HG03571 (cell line): ENCODE measurements at regions not wholly inside any gene's neighbourhood (a gene's known extent, or its start where the extent isn't known, plus 50 kb on each side); places are given as distances from the start of the nearest gene placed in this dataset.

Source experiments
- ATAC-seq: cut with Tn5 transposase; IDR thresholded peaks from one replicate; pipeline ENCODE4 v1.9.1; 2021; ENCODE audit not compliant: unreplicated experiment

GRCh38 chr13:40206241-40207000, 460.0 kb downstream of the FOXO1 start:
- peak; percentile 59 for ATAC-seq

DNA sequence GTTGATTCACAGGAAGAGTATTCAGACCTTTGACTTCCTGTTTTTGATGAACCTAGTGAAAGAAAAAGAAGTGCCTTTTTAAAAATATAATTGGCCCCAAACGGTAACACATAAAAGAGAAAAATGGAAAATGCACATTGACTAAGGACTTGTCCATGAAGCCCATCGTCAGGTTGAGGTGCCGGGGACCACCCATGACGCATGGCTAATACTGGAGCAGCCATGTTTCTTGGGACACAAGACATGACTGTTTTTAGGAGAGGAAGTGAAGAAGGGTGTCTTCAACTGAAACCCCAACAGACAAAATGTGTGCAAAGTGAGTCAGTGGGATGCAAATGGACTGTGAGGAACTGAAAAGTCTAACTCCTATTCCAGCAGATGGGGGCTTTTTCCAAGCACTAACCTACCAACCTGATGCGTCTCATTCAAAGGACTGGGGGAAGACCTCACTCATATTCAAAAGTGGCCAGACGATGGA, 459.4 kb downstream of the FOXO1 start:
- ATAC-seq = peak; percentile 67

- ATAC-seq = no peak
Measured at GRCh38 chr13:40208517-40208916, 457.9 kb downstream of the FOXO1 start.

DNA sequence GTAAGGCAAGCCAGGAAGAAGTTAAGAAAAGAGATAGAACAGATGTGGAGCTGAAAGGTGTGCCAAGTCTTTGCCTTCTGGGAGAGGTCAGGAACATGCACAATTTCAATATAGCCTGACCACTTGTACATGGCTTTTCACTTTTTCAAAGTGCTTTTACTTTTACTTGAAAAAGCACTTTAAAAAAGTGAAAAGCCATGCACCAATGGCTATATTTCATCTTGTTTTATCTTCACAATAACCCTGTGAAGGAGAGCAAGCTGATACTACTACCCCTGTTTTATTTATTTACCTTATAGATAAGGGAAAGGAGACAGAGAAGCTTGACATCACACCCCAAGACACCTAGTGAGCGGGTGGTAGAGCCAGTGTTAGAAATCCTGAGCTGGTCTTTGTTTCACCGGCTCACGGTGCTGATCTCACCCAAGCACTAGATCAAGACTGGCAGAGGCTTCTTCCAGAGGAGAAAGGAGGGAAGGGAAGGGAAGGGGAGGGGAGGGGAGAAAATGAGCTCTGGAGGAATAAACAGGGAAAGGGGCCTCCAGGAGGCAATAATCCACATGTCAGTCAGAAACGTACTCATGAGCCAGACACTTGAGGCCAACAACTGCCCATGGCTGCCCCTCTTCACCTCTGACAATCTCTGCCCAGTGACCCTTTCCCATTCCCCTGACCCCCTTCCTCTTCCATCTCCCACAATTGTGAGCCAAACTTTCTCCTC, 455.4 kb downstream of the FOXO1 start:
- no peak for ATAC-seq

DNA sequence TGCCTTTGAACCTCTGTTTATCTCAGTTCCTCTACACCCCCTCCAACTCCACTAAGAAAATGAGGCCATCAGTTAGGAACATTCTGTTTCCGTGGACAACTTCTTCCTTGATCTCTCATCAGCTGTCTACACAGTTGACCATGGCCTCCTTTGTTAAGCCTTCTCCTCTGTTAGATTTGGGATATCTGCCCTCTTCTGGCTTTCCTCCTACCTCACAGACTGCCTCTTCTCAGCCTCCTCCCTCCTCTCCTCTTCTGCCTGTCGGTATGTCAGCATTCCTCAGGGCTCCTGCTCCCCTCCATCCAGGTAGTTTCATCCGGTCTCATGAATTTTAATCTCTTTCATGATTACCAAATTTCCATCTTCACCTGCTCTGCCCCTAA, 454.9 kb downstream of the FOXO1 start:
- ATAC-seq = no peak

GRCh38 chr13:40213779-40214178, 452.7 kb downstream of the FOXO1 start:
- ATAC-seq = no peak

- no peak for ATAC-seq
Measured at GRCh38 chr13:40215311-40215710, 451.1 kb downstream of the FOXO1 start.

GRCh38 chr13:40215747-40216146, 450.7 kb downstream of the FOXO1 start:
- ATAC-seq = no peak

DNA sequence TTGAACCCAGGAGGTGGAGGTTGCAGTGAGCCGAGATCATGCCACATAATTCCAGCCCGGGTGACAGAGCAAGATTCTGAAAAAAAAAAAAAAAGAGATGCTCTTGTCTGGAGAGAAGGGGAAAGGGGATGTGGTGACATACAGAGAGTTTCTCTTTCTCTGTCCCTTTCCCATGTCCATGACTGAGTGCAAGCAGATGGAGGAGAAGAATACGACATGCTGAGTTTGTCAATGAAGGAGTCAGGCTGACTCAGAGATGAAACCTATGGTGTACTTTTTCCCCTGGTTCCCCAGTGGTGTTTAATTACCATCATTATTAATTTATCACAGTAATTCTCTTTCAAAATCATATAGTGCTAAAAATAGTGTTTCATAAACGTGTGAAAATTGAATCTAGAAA, 448.8 kb downstream of the FOXO1 start:
- no peak for ATAC-seq

DNA sequence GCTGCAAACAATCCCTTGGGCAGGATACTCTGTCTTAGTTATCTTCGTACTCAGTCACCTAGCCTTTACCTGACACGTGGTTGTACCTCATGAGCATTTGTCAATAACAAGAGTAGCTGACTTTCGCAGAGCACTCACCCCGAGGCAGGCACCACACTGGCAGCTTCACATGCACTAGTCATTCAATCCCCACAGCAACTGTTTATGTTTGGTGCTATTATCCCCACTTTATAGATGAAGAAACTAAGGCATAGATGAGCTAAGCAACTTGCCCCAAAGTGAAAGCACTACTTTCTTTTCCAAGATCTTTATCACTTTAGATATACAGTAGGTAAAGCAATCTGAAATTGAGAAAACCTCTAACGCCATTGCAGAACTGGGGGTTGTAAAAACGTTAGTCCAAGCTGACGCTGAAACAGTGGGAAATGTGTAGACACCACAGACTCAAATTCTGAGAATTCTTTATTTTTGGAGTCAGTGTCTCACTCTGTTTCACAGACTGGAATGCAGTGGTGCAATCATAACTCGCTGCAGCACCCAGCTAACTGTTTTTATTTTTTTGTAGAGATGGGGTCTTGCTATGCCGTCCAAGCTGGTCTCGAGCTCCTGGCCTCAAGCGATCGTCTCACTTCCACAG, 446.0 kb downstream of the FOXO1 start:
- no peak for ATAC-seq

DNA sequence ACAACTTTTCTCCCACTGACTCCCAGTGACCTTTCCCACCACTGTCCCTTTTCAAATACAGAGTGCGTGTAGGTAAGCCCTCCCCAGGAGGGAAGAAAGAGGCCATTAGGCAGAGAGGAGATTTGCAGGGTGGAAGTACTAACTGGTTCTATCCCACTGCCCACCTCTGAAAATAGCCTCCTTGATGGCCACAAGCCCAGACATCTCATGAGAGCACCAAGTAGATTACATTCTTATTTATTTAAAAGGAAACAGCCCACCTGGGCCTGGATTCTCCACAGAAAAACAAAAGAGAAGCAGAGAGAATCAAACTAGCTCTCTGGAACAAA, 445.3 kb downstream of the FOXO1 start:
- ATAC-seq = no peak

DNA sequence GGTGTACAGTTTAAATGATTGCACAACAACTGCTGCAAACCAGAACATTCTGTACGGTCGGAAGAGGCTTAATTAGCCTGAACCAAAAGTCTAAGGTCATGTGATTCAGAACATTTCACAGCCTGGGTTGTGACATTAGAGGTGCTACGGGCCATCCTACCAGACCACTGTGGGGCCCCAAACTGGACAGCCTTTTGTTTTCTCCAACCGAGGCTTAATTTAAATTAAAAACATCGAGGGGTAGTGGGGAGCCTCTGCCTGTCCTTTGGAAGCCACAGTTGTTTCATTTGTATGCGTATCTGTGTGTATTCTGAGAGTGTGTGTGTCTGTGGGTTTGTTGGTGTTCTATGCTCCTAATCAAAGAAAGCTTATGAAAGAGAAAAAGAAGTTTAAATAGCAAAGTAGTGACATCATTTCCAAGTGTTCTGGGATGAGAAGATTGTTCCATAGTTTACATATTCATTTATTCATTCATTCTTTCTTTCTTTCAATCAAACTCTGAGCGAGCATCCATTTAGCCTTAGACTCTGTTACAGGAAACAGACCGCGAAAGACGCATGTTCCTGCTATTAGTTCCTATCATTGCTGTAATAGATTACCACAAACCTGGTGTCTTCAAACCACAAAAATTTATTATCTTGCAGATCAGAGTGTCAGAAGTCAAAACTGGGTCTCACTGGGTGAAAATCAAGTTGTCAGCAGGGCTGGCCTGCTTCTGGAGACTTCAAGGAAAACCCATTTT, 444.8 kb downstream of the FOXO1 start:
- ATAC-seq = no peak

DNA sequence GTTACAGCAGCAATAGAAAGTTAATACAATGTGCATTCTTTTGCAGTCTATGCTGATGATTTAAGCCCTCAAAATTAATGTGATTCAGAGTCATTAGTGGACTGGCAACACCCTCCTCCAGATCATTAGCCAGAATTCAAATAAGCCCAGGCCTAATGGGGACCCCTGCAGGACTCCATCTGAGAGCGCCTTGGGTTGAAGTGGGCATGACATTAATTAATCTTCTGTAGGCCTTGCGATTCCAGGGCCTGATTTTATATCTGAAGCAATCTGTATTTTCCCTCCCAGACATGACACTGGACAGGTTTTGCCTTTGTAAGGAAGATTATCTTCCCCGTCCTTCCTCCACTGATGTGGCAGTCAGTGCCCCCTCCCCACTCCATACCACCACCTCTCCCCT, 442.9 kb downstream of the FOXO1 start:
- no peak for ATAC-seq

GRCh38 chr13:40228496-40228895, 437.9 kb downstream of the FOXO1 start:
- no peak for ATAC-seq

GRCh38 chr13:40228990-40229389, 437.5 kb downstream of the FOXO1 start:
- no peak for ATAC-seq

- no peak for ATAC-seq
Measured at GRCh38 chr13:40230833-40231266, 435.6 kb downstream of the FOXO1 start.

- no peak for ATAC-seq
Measured at GRCh38 chr13:40231311-40231710, 435.1 kb downstream of the FOXO1 start.

- ATAC-seq = no peak
Measured at GRCh38 chr13:40231751-40232150, 434.7 kb downstream of the FOXO1 start.

GRCh38 chr13:40232311-40233040, 434.0 kb downstream of the FOXO1 start:
- ATAC-seq = no peak

DNA sequence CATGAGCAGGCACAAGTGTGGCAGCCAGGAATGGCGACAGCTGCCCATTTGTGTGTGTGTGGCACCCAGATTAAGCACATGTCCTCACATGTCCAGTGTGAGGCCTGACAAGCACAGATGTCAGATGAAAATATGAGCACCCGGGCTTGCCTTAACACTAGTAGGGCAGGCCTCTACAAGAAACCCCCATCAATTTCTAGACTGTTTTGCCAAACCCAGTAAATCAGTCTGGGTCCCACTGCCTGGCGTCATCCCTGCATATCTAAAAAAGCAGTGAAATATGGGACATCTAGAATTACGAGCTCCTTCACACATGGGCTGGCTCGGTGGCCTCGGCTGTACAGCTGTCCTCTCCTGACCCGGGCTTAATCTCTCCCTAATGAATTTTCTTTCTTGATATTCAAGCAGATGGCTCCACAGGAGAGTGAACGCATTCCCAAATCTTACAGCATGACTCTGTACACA, 432.7 kb downstream of the FOXO1 start:
- no peak for ATAC-seq
